ENCODE measurements at regions not wholly inside any gene's neighbourhood (a gene's known extent, or its start where the extent isn't known, plus 50 kb on each side); places are given as distances from the start of the nearest gene placed in this dataset.

- Histone ChIP-seq H3K9ac (ENCODE audit: insufficient read depth, low read length, poor library complexity, severe bottlenecking) (no peak overlapping the region), H3K4me1 (ENCODE audit: control insufficient read depth in 1 of 2, insufficient read depth in 2 of 2, low read length in 2 of 2) (no peaks in the 10 kb centered on the region), H3K79me2 (ENCODE audit: insufficient read depth, low read length) (no peaks in the 10 kb centered on the region), H3K27ac (ENCODE audit: low read depth in 1 of 2, low read length in 2 of 2) (no peak overlapping the region), H3K36me3 (replicated peaks in 1 of 2; ENCODE audit: control insufficient read depth in 1 of 2, insufficient read depth in 2 of 2, low read length in 2 of 2) (no peaks in the 10 kb centered on the region), H3K4me3 (replicated peaks in 1 of 3; ENCODE audit: low read depth in 2 of 3, low read length in 3 of 3) (no peak overlapping the region), H2AFZ (ENCODE audit: insufficient read depth, low read depth, low read length, poor library complexity, severe bottlenecking) (no peak overlapping the region), H4K20me1 (ENCODE audit: insufficient read depth, low read length) (no peaks in the 10 kb centered on the region), H3K27me3 (ENCODE audit: control insufficient read depth in 2 of 2, insufficient read depth in 2 of 2, low read length in 2 of 2) (no peaks in the 10 kb centered on the region), H3K4me2 (replicated peaks; ENCODE audit: extremely low read depth, low read length, poor library complexity, severe bottlenecking) (no peak overlapping the region), H3K9me3 (replicated peaks in 1 of 2; ENCODE audit: control insufficient read depth in 1 of 2, insufficient read depth in 1 of 2, low read length in 2 of 2) (no peaks in the 10 kb centered on the region)
- TF ChIP-seq, protein P1, sequence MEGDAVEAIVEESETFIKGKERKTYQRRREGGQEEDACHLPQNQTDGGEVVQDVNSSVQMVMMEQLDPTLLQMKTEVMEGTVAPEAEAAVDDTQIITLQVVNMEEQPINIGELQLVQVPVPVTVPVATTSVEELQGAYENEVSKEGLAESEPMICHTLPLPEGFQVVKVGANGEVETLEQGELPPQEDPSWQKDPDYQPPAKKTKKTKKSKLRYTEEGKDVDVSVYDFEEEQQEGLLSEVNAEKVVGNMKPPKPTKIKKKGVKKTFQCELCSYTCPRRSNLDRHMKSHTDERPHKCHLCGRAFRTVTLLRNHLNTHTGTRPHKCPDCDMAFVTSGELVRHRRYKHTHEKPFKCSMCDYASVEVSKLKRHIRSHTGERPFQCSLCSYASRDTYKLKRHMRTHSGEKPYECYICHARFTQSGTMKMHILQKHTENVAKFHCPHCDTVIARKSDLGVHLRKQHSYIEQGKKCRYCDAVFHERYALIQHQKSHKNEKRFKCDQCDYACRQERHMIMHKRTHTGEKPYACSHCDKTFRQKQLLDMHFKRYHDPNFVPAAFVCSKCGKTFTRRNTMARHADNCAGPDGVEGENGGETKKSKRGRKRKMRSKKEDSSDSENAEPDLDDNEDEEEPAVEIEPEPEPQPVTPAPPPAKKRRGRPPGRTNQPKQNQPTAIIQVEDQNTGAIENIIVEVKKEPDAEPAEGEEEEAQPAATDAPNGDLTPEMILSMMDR (IDR thresholded peaks at IDR 0.05) = no peak
- intact Hi-C loops (cut with micrococcal nuclease) = no loop called here
- no peaks in the 10 kb centered on the region for H3K9me3 Mint-ChIP-seq
- DNase-seq = no peak
- 98% methylated on average over 4 of the region's 6 CpGs for WGBS (ENCODE audit: insufficient coverage)
- H3K27me3 Mint-ChIP-seq (ENCODE audit: low read depth in 3 of 3) = peaks cover 0 to 12% (median 3%) of the 10 kb centered on the region in 3 donors
- H3K27ac Mint-ChIP-seq = no peak overlapping the region
- H3K4me3 Mint-ChIP-seq = no peak overlapping the region
- no peaks in the 10 kb centered on the region for H3K36me3 Mint-ChIP-seq
- H3K4me1 Mint-ChIP-seq = no peaks in the 10 kb centered on the region
These were observed 355.7 kb upstream of the NOCT start for GRCh38 chr4:138659812-138660316.

DNA sequence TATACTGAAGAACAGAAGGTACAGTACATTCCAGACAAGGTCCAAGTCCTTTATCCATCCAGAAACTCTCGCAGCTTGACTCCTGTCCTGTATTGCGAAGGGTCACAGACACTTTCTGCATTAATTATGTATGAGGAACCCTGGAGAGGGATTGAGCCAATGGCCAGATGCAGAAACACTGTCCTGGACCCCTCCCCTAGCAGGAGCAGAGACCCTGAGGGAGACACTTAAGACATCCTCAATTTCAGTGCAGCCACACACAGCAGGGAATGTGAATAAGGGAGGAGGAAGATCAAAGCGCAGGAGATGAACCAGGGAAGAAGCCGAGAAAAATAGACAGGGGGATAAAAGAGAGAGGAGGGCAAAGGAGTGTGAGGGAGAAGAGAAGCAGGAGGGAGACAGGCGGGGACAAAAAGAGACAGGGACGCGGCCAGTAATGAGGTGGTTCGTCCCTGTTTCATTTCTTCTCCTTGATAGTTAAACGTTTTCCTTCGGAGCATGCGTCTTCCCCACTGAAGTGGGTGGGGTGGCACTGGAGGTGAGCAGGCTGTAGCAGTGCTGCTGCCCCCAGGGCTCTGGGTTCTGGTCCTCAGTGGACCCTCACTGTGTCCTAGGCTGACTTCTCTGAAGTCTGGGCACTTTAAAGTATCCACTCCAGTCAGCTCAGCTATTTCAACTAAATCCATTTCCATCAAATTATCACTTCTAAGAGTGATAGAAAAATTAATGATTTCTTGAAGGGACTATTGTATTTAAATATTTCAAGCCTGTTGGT, 356.4 kb upstream of the NOCT start:
- Histone ChIP-seq H3K27me3 (ENCODE audit: control insufficient read depth in 2 of 2, insufficient read depth in 2 of 2, low read length in 2 of 2) (no peaks in the 10 kb centered on the region), H3K27ac (ENCODE audit: low read depth in 1 of 2, low read length in 2 of 2) (no peak overlapping the region), H3K36me3 (replicated peaks in 1 of 2; ENCODE audit: control insufficient read depth in 1 of 2, insufficient read depth in 2 of 2, low read length in 2 of 2) (no peaks in the 10 kb centered on the region), H3K4me1 (ENCODE audit: control insufficient read depth in 1 of 2, insufficient read depth in 2 of 2, low read length in 2 of 2) (no peaks in the 10 kb centered on the region), H3K4me3 (replicated peaks in 1 of 3; ENCODE audit: low read depth in 2 of 3, low read length in 3 of 3) (no peak overlapping the region), H3K79me2 (ENCODE audit: insufficient read depth, low read length) (no peaks in the 10 kb centered on the region), H3K9me3 (replicated peaks in 1 of 2; ENCODE audit: control insufficient read depth in 1 of 2, insufficient read depth in 1 of 2, low read length in 2 of 2) (no peaks in the 10 kb centered on the region), H3K4me2 (replicated peaks; ENCODE audit: extremely low read depth, low read length, poor library complexity, severe bottlenecking) (no peak overlapping the region), H2AFZ (ENCODE audit: insufficient read depth, low read depth, low read length, poor library complexity, severe bottlenecking) (no peak overlapping the region), H4K20me1 (ENCODE audit: insufficient read depth, low read length) (no peaks in the 10 kb centered on the region), H3K9ac (ENCODE audit: insufficient read depth, low read length, poor library complexity, severe bottlenecking) (no peak overlapping the region)
- Mint-ChIP-seq H3K36me3 (no peaks in the 10 kb centered on the region), H3K9me3 (no peaks in the 10 kb centered on the region), H3K27me3 (ENCODE audit: low read depth in 3 of 3) (peaks cover 0 to 12% (median 3%) of the 10 kb centered on the region in 3 donors), H3K27ac (no peak overlapping the region), H3K4me3 (no peak overlapping the region), H3K4me1 (no peaks in the 10 kb centered on the region)
- intact Hi-C loops (cut with micrococcal nuclease) = no loop called here
- TF ChIP-seq, protein P1 (IDR thresholded peaks at IDR 0.05) = no peak
- 35% methylated on average over 7 of the region's 11 CpGs for WGBS (ENCODE audit: insufficient coverage)
- no peak for DNase-seq

All from CD14-positive monocyte (primary cell).